GM12892 (cell line): ENCODE measurements at regions not wholly inside any gene's neighbourhood (a gene's known extent, or its start where the extent isn't known, plus 50 kb on each side); places are given as distances from the start of the nearest gene placed in this dataset.

Experiments used
- POLR2A ChIP-seq: IDR thresholded peaks from 2 replicates; pipeline ENCODE4 v1.6.1; 2011; ENCODE audit warnings: low read depth, low read length, control low read depth
- POLR2AphosphoS5 ChIP-seq: IDR thresholded peaks from 2 replicates; pipeline ENCODE4 v1.6.1; 2011; ENCODE audit warnings: low read depth, low read length, control low read depth
- TAF1 ChIP-seq: IDR thresholded peaks from 2 replicates; pipeline ENCODE4 v1.6.1; 2011; ENCODE audit warnings: low read depth, mild to moderate bottlenecking, control low read depth, low read length, borderline replicate concordance

DNA sequence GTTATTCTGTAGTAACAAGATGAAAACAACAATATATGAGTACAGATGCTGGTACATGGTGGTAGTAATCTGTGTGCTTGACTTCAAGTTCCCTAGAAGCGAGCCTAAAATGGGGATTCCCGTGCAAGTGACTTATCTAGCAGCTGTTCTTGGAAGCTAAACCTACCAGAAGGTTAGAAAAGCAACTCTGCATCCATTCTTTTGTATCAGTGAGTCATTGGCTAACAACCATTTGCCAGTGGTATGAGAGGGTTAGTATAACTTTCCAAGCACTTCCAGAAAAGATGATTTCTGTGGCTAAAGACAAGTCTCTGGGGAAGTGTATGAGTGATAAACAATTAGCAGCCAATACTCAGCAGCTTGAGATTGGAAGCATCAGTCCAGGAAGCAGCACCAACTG, 787.7 kb upstream of the CDH6 start:
- TF ChIP-seq POLR2AphosphoS5, result no peak
- TF ChIP-seq TAF1, result no peak
- TF ChIP-seq POLR2A, result no peak
